ENCODE measurements at regions not wholly inside any gene's neighbourhood (a gene's known extent, or its start where the extent isn't known, plus 50 kb on each side); places are given as distances from the start of the nearest gene placed in this dataset.

DNA sequence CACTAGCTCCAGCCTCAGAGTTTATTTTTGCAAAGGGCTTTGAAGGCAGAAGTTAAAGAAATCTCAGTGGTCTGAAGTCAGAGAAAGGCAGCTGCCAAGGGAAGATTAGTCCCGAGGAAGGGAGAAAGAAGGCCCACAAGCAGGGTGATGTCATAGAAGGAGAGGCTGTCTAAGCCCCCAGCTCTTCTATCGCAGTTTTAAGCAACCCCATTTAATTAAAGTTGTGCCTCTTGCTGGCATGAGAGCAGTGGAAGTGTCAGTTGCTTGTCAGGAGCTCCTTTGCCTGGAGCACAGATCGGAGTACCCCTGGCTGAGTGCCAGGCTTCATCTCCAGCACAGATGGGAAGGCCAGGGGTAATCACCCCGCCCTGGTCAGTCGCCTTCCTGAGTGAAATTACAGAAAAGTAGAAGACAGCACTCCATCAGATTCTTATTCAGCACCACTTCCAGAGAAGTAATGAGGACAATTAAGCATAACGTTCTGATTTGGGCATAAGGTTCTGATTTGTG lies 530.7 kb downstream of the EPHB1 start:
- DNase-seq: no peak
- H3K27ac ChIP-seq: no peak overlapping the region
- H3K4me1 ChIP-seq: no peaks in the 10 kb centered on the region
- TF ChIP-seq, protein P1, sequence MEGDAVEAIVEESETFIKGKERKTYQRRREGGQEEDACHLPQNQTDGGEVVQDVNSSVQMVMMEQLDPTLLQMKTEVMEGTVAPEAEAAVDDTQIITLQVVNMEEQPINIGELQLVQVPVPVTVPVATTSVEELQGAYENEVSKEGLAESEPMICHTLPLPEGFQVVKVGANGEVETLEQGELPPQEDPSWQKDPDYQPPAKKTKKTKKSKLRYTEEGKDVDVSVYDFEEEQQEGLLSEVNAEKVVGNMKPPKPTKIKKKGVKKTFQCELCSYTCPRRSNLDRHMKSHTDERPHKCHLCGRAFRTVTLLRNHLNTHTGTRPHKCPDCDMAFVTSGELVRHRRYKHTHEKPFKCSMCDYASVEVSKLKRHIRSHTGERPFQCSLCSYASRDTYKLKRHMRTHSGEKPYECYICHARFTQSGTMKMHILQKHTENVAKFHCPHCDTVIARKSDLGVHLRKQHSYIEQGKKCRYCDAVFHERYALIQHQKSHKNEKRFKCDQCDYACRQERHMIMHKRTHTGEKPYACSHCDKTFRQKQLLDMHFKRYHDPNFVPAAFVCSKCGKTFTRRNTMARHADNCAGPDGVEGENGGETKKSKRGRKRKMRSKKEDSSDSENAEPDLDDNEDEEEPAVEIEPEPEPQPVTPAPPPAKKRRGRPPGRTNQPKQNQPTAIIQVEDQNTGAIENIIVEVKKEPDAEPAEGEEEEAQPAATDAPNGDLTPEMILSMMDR (IDR thresholded peaks at IDR 0.05): no peak
- no peak for TF ChIP-seq POLR2A (IDR thresholded peaks at IDR 0.05)
- H3K27me3 ChIP-seq: peaks cover 0 to 15% (median 0%) of the 10 kb centered on the region in 4 donors
- intact Hi-C loops (cut with DNase I): no loop called here
- no peaks in the 10 kb centered on the region for H3K9me3 ChIP-seq
- 48 to 52% methylated on average over 3 to 5 of the region's 6 CpGs for WGBS, 2 donors
- H3K4me3 ChIP-seq: no peak overlapping the region
- no peaks in the 10 kb centered on the region for H3K36me3 ChIP-seq

DNA sequence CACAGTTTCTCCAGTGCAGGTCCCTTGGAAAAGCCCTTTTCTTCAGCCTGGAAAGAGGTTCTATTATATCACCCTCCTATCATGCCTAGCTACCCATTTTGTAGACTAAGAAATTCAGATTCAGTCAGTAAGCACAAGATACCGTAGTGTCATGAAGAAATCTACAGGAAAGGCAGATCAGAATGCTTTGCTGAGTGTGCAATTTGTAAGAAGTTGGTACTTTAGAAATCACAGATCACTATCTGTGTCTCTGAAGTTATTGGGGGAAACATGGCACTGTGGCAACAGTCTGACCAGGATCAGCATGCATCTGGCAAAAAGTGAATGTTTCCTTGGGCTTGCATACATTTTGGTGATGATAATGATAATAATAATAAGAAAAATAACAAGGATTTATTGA lies 531.8 kb downstream of the EPHB1 start:
- no peak overlapping the region for H3K27ac ChIP-seq
- 73% methylated on average over 1 of the region's 1 CpG; no CpG with 5 or more reads in 1 of the 2 donors for WGBS, 2 donors
- H3K4me3 ChIP-seq: no peak overlapping the region
- peaks cover 0 to 15% (median 0%) of the 10 kb centered on the region in 4 donors for H3K27me3 ChIP-seq
- DNase-seq: no peak
- no peak for TF ChIP-seq POLR2A (IDR thresholded peaks at IDR 0.05)
- TF ChIP-seq, protein P1 (IDR thresholded peaks at IDR 0.05): no peak
- H3K36me3 ChIP-seq: no peaks in the 10 kb centered on the region
- intact Hi-C loops (cut with DNase I): no loop called here
- H3K9me3 ChIP-seq: no peaks in the 10 kb centered on the region
- H3K4me1 ChIP-seq: no peaks in the 10 kb centered on the region

DNA sequence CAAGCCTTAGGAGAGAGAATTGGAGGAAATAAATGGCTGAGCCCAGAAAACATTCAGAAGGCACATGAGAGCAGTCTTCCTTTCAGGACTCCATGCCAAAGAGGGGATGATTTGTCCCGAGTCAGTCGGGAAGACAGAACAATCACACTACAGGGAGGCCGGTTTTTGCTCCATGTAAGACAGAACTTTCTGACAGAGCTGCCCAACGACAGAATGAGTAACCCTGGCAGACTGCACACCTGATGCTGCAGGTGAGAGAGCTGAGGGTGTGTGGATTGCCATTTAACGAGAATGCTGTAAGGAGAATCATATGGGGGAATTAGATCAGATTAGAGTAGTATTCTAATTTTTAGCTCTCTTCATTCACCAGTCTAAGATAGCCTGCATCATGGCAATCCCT lies 533.0 kb downstream of the EPHB1 start:
- no peaks in the 10 kb centered on the region for H3K4me1 ChIP-seq
- H3K27ac ChIP-seq: no peak overlapping the region
- no peaks in the 10 kb centered on the region for H3K36me3 ChIP-seq
- H3K27me3 ChIP-seq: peaks cover 0 to 11% (median 0%) of the 10 kb centered on the region in 4 donors
- no peak for DNase-seq
- intact Hi-C loops (cut with DNase I): no loop called here
- no peak overlapping the region for H3K4me3 ChIP-seq
- no peaks in the 10 kb centered on the region for H3K9me3 ChIP-seq
- 63 to 77% methylated on average over 5 of the region's 5 CpGs for WGBS, 2 donors
- TF ChIP-seq, protein P1 (IDR thresholded peaks at IDR 0.05): no peak
- no peak for TF ChIP-seq POLR2A (IDR thresholded peaks at IDR 0.05)

DNA sequence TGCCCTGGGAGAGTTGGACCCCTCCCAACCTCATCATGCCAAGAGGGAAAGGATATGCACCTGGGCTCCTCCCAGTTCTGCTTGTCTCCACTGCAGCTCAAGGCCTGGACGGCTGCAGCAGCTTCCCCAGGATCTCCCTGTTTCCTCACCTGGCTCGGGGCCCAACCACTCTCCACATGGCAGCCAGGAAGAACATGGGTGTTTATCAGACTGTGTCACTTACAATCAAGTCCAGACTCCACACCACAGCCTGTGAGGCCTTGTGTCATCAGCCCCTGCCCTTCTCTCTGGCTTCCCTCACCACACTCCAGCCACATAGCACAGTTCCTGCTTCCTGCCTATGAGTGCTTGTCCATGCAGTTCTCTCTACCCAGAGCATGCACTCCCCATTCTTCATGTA lies 534.4 kb downstream of the EPHB1 start:
- Histone ChIP-seq H3K4me3 (no peak overlapping the region), H3K27me3 (peaks cover 0 to 3% (median 0%) of the 10 kb centered on the region in 4 donors), H3K36me3 (no peaks in the 10 kb centered on the region), H3K9me3 (no peaks in the 10 kb centered on the region), H3K27ac (no peak overlapping the region), H3K4me1 (no peaks in the 10 kb centered on the region)
- 10 to 35% methylated on average over 2 of the region's 2 CpGs for WGBS, 2 donors
- TF ChIP-seq POLR2A (IDR thresholded peaks at IDR 0.05): no peak
- TF ChIP-seq, protein P1 (IDR thresholded peaks at IDR 0.05): no peak
- no peak for DNase-seq
- intact Hi-C loops (cut with DNase I): no loop called here

DNA sequence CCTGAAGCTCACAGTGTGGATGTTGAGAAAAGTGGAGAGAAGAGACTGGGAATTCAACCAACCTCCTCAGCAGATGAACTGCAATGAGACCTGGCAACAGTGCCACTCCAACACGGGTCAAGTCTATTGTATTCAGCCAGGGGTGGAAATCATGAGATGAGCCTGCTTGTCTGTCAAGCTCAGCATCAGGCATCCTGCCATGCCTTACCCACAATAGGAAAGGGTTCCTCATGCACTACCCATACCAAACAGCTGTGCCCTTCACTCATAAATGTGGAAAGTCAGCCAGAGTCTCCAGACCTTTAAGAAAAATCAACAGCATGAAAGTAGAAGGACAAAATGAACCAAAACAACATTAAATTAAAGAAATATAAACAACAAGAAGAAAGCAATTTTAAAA lies 542.1 kb downstream of the EPHB1 start:
- H3K36me3 ChIP-seq: no peaks in the 10 kb centered on the region
- H3K27ac ChIP-seq: no peak overlapping the region
- no peaks in the 10 kb centered on the region for H3K9me3 ChIP-seq
- WGBS, 2 donors: no CpG with 5 or more reads among the region's 1 CpG
- no peaks in the 10 kb centered on the region for H3K27me3 ChIP-seq
- H3K4me1 ChIP-seq: no peaks in the 10 kb centered on the region
- intact Hi-C loops (cut with DNase I): no loop called here
- TF ChIP-seq POLR2A (IDR thresholded peaks at IDR 0.05): no peak
- TF ChIP-seq, protein P1 (IDR thresholded peaks at IDR 0.05): no peak
- H3K4me3 ChIP-seq: no peak overlapping the region
- no peak for DNase-seq
